ENCODE measurements at regions not wholly inside any gene's neighbourhood (a gene's known extent, or its start where the extent isn't known, plus 50 kb on each side); places are given as distances from the start of the nearest gene placed in this dataset.
"Not testable (repeated sequence)": the region's sequence is repeated elsewhere in the genome, so short reads cannot be mapped to it uniquely, and the experiment has no call there.

DNA sequence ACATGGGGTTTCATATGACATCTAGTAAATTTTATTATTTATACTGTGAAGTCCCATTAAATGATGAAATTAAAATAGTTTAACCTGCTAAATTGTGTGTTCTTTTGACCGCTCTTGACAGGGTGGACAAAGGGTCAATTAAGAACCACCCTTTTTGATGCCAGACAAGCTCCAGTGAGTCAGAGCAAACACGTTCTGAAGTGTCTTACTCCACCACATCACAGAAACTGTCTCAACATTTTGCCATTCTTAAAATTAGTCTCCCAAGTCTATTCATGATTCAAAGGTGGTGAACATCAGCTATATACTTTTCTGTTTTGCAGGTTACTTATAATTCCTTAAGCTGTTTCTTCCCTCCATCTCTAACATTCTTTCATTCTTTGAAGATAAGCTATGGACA is 142.1 kb downstream of the SPATA31A6 start:
- DNase-seq (ENCODE audit: low read depth) = not testable (repeated sequence)

DNA sequence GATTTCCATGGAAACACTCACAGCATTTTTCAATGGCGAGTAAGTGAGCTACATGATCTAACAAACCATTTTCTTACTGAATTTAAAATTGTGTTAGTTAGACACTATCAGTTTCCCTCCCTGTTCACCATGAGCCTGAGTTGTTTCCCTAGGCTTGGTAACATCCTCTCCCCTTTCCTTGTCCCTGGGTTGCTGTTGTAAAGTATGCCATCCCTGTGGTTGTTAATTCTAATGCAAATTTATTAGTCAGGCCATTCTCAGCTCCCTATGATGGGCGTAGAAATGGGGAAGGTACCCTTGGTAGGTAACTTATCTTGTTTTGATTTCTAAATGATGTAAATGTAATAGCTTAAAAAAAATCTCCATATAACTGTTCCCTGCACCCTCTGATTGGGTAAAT is 143.0 kb downstream of the SPATA31A6 start:
- DNase-seq (ENCODE audit: low read depth) = not testable (repeated sequence)

DNA sequence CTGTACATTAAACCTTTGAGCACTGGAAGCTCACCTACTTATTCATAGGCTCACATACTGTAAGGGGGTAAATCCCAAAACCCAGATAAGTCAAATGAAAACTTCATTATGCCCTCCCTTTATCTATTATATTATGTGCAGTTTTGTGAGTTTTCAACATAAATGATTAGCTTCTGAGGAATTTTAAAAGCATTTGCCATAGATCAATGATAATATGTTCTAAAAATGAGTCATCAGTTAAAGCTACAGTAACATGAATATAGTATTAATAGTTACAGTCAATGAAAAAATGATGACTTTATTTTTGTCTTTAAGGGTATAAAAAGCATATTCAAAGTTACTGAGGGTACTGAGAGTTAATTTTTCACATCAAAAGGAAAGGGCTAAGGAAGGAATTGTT is 151.9 kb downstream of the SPATA31A6 start:
- peak; percentile 21 for DNase-seq (ENCODE audit: low read depth)

DNA sequence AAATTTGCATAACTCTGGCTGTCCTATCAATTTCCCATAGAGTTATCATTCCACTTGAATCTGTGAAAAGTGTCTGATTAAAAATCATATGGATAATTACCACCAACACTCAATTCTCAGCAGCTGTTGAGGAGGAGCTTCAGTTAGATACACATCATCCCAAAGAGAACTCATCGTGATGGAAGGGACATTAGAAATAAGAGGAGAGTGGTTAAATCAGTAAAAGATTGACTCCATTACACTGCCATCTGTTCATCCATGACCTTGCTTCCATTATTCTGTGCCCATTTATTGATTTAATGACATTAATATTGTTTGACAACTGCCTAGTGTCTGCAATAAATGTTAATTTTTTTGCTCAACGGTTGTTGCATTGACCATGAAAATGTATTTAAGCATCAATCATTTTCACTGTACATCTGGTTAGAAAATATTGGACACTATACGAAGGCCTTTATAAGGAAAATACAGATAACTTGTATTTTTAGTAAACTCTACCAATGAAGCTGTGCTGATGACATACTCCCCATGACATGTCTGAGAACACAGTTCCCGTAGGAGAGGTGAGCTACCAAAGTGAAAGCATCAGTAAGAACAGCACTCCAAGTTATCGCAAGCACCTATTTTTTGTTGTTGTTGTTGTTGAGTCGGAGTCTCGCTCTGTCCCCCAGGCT is 152.7 kb downstream of the SPATA31A6 start:
- not testable (repeated sequence) for DNase-seq (ENCODE audit: low read depth)

DNA sequence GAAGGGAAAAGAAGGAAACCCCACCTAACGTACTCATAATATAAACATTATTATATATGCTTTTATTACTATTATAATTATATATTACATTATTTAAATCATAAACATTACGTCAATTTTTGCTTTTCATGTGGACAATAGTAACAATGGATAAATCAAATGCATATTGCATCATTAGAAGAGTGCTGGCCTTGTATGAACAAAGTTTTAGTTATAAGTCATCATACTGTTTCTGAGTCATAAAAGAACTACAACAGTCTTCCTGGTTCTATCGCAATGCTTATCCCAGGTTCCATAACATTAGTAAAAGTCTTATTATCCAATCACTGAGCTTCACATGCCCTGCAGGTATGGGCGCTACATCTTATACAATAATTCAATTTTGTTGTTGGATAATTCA is 154.8 kb downstream of the SPATA31A6 start:
- not testable (repeated sequence) for DNase-seq (ENCODE audit: low read depth)

DNA sequence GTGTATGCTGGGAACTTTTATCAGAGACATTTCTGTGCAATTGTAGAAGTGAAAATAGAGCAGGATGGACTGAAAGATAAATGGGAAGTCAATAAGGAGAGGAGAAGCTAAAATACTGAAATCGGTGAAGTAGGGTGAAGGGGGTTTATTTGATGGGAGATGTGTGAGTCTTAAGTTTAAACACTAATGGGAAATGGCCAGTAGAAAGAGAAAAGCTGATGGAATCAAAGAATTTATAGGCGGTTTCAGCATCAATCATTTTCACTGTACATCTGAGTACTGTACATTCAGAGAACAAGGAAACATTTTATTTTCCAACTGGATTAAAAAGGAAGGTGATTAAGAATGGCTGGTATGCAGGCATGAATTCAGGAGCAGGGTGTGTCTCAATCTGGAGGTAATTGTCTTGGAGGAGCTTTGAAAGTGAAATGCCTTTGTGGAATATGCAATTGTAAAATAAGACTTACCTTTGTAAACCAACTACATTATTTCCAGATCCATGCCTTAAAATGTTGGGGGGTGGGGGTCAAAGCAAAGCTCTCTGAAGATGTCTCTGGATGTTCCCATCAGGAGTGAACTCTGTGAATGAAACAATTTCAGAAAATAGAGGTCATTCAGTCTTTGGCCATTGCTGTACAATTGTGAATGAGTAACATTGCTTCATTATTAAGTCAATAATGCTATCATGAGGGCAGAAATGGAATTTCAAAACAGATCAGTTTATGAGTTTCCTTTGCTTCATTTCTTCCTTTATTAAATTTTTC is 156.4 kb downstream of the SPATA31A6 start:
- not testable (repeated sequence) for DNase-seq (ENCODE audit: low read depth)

DNA sequence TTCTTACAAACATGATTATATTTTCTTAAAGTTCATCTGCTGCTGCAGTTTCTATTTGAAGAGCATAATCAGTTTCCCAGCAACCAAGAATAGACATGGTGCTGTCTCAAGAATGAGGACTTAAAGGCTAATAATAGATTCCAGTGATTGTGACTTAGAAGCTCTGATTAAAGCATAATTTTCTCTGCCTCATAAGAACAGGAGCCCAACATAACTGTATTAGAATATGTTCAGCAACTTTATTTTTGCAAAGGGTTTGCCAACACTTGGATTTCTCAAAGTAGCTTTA is 156.9 kb downstream of the SPATA31A6 start:
- not testable (repeated sequence) for DNase-seq (ENCODE audit: low read depth)

DNA sequence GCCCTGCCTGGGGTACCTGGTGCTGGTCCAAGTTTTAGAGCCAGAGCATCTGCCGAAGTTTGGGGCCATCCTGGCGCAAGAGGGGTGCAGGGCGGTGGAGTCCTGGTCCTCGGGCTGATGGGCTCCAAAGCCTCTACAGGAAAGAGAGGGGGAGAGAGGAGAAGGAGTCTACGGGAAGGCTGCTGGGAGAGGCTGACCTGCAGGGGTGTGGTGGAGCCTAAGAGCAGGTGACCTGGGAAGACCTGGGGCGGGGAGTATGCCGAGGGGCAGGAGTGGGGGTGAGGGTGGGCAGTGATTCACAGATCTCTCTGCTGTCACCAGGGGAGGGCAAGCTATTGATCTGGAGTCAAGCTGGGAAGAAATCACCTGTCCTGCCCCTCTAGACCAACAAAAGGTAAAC is 158.4 kb downstream of the SPATA31A6 start:
- not testable (repeated sequence) for DNase-seq (ENCODE audit: low read depth)

DNA sequence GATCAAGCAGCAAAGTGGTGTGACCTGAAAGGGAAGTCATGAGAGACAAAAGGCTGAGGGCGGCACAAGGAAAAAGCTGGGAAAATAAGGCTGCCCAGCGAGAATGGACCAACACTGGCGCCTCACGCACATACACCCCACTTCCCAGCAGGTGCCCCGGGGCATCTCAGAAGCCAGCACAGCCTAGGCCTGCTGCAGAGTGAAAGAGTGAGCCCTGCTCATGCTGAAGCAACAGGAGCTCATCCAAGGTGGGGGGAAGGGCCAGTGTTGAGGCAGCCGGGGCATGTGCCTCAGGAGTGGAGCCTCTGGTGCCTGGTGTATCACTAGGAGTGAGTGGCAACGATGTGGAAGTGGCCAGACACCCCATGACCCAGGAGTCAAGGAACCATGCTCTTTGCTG is 158.8 kb downstream of the SPATA31A6 start:
- not testable (repeated sequence) for DNase-seq (ENCODE audit: low read depth)

DNA sequence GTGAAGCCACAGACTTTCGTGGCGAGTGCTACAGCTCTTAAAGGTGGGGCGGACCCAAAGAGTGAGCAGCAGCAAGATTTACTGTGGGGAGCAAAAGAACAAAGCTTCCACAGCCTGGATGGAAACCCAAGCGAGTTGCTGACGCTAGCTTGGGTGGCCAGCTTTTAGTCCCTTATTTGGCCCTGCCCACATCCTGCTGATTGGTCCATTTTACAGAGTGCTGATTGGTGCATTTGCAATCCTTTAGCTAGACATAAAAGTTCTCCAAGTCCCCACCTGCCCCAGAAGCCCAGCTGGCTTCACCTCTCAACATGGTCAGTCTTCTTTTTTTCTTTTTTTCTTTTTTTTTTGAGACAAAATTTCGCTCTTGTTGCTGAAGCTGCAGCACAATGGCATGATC is 161.0 kb downstream of the SPATA31A6 start:
- DNase-seq (ENCODE audit: low read depth) = not testable (repeated sequence)

DNA sequence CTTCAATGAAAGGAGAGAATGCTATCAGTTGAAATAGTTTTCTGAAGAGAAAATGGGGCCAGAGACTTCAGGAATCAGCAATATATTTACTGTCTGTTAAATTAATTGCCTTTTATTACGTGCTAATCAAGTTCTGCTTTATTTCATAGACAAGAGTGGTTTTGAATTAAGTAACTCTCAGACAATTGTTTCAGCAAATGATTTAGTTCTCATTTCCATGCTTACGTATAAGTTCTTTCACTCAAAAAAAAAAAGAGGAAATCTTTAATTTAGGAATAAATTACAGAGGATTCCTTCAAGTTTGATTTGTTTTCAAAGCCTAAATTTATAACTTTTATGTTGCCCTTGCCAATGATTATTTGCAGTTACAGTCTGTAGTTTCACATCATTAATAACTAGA is 163.5 kb downstream of the SPATA31A6 start:
- DNase-seq (ENCODE audit: low read depth) = not testable (repeated sequence)

DNA sequence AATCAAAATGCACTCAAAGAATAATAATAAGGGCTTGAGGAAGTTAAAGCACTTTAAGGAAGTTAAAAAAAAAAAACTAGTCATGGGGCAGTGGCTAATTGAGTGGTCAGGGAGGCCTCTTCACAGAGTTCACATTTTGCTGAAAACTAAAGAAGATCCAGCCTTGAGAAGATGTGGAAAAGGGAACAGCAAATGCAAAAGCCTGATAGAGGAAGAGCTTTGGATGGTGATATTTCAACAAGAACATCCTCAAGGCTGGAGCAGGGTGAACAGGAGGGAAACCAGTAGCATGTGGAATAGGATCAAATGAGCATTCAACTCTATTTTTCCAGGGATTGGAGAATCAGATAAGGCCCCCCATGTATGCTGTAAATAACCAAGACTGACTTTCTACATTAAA is 165.7 kb downstream of the SPATA31A6 start:
- DNase-seq (ENCODE audit: low read depth) = not testable (repeated sequence)

DNA sequence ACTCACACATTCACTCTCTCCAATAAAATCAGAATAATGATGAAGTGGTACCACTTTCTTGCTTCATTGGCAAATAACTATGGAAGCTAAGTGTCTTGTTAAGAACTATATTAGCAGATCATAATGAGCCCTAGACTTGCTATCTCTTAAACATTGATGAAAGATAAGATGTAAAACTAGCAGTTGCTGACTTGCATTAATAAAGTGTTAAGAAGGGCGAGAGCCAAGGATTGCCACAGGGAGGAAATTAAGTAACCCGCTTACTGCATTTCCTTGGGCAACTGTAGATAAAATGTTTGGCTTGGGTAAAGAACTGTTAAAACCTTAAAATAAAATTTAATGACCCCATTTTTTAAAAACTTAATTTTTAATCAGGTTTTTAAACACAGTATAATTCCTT is 167.0 kb downstream of the SPATA31A6 start:
- not testable (repeated sequence) for DNase-seq (ENCODE audit: low read depth)

DNA sequence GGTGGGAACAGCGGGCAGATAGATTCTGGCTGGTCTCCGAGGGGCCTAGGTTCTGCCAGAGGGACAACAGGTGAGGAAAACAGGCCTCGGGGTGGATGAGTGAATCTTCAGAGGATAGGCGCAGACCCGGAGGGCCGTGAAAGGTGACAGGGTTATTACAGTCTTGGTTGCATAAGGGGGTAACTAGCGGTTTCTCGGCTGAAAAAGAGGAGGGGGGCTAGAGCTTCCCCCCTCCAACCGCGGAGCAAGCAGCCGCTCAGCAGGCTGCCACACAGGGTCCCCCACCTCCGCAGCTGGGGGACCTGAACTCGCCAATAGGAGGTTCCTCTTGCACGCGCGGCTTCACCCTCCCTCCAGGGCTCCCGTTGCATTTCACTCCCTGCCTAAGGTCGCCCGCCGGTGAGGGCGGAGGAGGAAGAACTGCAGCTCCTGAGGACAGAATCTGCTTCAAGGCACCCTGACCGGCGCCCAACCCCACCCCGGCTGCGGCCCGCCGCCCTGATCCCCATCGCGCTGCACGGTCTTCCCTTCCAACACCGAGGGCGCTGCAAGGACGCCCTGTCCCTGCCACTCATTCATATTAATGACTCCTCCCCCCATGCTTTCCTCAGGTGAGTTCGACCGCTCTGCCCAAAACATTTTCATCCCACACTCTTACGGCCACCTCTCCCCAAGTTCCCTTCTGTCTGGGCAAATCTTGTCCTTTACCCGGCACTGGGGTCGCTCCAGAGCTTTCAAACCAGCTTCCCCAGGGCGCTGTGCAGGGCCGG is 174.3 kb downstream of the SPATA31A6 start:
- not testable (repeated sequence) for DNase-seq (ENCODE audit: low read depth)

DNA sequence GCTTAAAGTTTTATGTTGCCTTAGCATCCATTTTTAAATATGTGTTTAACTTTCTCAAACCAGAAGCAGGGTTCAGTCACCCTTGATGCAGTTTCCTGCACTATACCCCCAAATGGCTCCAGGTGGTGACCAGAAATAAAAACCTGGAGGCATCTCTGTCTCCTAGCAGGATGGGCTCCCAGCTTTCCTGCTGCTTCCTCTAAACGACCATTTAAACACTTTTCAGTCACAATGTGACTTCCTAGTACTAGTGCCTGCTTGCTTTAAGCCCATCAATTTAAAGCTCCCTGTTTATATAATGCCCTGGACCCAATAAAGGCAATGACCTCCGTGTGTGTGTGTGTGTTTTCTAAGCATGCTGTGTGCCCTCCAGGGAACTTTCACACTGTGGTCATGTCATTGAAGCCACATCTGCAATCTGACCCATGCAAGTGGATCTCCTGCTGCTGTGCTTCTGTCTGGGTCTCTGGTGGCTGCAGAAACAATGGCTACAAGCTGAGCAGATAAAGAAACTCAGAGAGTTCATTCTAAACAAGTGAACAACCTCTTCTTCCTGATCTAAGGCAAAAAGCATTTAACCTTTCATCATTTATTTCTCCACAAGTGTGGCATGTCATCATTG is 175.3 kb downstream of the SPATA31A6 start:
- DNase-seq (ENCODE audit: low read depth) = not testable (repeated sequence)

DNA sequence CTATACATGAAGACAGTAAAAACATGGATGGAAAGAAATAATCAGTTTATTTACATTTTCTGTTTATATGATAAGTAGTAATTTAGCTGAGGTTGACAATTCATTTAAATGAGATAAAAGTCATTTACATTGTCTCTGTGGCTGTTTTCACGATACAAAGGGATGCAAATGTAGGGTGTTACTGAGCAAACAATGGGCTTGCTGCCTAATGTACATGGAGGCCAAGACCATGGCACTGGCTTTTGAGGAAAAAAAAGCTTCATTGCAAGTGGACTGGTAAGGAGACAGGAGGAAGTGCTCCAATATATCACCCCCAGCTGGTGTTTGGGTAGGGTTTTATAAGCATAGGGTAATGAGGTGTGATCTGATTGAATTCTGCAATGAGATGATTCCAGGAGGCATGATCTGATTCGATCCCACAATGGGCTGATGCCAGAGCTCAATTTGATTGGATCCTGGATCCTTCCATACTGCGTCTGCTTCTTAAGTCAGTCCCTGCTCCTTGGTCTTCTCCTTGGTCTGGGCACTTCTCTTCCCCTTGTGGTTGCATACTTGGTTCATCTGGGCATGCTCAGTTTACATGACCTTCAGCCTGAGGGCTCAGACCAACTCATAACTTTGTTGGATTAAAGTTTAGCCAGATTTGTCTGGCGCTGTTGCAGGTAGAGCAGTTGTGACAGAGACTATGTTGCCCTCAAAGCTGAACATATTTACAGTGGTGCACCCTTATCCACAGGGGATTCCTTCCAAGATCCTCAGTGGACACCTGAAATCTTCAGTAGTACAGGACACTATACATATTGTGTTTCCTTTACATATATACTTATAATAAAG is 181.2 kb downstream of the SPATA31A6 start:
- not testable (repeated sequence) for DNase-seq (ENCODE audit: low read depth)

DNA sequence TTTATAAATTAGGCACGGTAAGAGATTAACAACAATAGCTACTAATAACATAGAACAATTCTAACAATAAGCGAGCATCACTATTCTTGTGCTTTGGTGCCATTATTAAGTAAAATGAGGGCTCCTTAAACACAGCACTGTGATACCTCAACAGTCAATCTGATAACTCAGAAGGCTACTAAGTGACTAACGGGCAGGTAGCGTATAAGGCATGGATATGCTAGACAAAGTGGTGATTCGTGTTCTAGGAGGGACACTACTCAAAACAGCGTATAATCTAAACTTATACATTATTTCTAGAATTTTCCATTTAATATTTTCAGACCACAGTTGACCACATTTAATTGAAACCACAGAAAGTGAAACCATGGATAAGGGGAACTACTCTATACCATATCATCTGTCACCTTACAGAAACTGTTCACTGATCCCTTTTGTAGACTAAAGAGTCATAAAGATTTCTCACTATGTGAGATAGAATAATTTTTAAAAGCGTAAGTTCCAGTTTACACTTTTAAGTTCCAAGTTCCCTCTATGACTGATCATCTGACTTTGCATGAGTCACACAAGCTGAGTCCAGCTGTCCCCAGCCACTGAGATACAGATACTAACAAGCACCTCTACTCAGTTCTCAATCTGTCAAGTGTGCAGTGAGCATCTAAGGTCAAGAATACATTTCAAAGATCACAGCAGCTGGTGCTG is 181.9 kb downstream of the SPATA31A6 start:
- DNase-seq (ENCODE audit: low read depth) = peak; percentile 64

DNA sequence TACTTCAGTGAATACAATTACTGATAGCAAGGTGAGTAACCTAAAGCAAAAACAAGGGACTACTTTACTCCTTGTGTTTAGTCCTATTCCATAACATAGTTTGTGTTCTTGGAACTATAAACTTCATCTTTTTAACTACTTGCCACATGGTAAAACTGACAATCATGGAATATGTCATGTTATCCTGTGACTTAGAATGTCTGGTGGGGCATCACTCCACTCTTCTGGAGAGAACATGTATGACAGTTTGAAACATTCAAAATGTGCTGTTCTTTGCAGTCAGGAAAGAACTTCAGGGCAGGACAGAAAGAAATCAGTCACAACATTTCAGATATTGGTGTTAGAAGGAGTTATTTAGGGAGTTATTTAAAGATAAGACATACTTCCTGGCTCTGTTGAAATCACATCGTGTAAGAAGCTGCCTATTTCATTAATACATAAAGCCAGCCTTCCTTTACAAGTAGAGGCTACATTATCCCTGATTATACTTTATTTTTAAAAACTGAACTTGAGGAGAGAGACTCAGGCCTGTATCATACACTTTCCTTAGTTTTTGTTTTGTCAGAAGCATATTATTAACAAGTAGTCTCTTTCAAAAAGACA is 184.9 kb downstream of the SPATA31A6 start:
- not testable (repeated sequence) for DNase-seq (ENCODE audit: low read depth)

DNA sequence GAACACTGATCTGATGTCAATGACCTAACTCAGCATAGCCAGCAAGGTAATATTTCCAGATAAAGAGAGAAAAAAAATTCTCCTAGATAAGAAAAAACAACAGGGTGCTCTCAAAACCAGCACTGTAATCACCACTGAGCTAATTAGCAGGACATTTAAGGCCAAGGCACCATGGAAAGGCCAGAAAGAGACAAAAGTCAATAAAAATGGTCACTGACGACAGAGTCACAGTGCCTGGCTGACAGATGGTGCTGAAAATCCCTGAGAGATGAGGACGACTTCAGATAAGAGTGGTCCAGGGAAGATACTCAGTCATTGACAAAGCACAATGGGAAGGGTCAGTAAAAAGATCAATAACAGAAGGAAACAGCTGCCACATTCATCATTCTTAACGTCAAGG is 186.7 kb downstream of the SPATA31A6 start:
- DNase-seq (ENCODE audit: low read depth) = not testable (repeated sequence)

DNA sequence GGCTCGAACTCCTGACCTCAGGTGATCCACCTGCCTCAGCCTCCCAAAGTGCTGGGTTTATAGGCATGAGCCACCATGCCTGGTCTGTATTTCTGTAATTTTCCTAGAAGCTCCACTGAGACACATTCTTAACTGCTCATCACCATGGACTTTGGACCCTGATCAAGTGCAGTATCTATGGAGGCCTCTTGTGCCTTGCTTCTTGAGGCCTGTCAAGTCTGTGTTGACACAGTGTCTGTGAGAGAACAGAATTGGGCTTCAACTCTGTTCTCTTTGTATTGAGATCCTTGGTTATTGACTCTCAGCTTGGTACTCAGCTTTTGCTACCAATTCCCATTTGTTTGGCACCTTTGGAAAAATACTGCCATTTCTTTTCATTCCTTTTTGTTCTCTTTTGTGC is 188.0 kb downstream of the SPATA31A6 start:
- not testable (repeated sequence) for DNase-seq (ENCODE audit: low read depth)

Measured in M059J (cell line).